Mesenchymal stem cell (in vitro differentiated cells and primary cell): ENCODE measurements at regions not wholly inside any gene's neighbourhood (a gene's known extent, or its start where the extent isn't known, plus 50 kb on each side); places are given as distances from the start of the nearest gene placed in this dataset.

ENCODE experiments used
- DNase-seq: peaks from one replicate; pipeline ENCODE4 v3.0.0-alpha.2; 2013
- H2AFZ ChIP-seq: one replicate; pipeline ENCODE4 v1.6.1; 2013; ENCODE audit warnings: low read depth, mild to moderate bottlenecking, control low read depth, inconsistent platforms, low read length, moderate library complexity
- H2AK5ac ChIP-seq: 2 replicates; pipeline ENCODE4 v1.6.1; 2013; ENCODE audit warnings: low read length, moderate library complexity, mild to moderate bottlenecking, inconsistent platforms; ENCODE audit not compliant: severe bottlenecking
- H2BK120ac ChIP-seq: one replicate; pipeline ENCODE4 v1.6.1; 2013; ENCODE audit warnings: low read depth, mild to moderate bottlenecking, inconsistent platforms, low read length, moderate library complexity
- H2BK12ac ChIP-seq, 2 experiments: one replicate each; pipeline ENCODE4 v1.6.1; 2013; ENCODE audit warnings: inconsistent platforms in 2 of 2, low read length in 2 of 2, mild to moderate bottlenecking in 2 of 2, moderate library complexity in 2 of 2, control low read depth in 1 of 2
- H2BK15ac ChIP-seq: one replicate; pipeline ENCODE4 v1.6.1; 2013; ENCODE audit warnings: mild to moderate bottlenecking, low read depth, inconsistent platforms; ENCODE audit not compliant: poor library complexity, severe bottlenecking
- H2BK5ac ChIP-seq: 2 replicates; pipeline ENCODE4 v1.6.1; 2013; ENCODE audit warnings: low read depth, mild to moderate bottlenecking, low read length, control low read depth, inconsistent platforms; ENCODE audit not compliant: poor library complexity, severe bottlenecking
- H3K14ac ChIP-seq, 2 experiments: one replicate each; pipeline ENCODE4 v1.6.1; 2013; ENCODE audit warnings: inconsistent platforms in 2 of 2, low read length in 2 of 2, control low read depth in 1 of 2, mild to moderate bottlenecking in 1 of 2, moderate library complexity in 1 of 2
- H3K18ac ChIP-seq, 2 experiments: one replicate each; pipeline ENCODE4 v1.6.1; 2013; ENCODE audit warnings: inconsistent platforms in 2 of 2, low read length in 2 of 2, control low read depth in 1 of 2, low read depth in 1 of 2, mild to moderate bottlenecking in 1 of 2
- H3K23ac ChIP-seq, 2 experiments: one replicate each; pipeline ENCODE4 v1.6.1; 2013; ENCODE audit warnings: inconsistent platforms in 2 of 2, low read length in 2 of 2, mild to moderate bottlenecking in 2 of 2, moderate library complexity in 2 of 2, control low read depth in 1 of 2
- H3K27ac ChIP-seq: 2 replicates; pipeline ENCODE4 v1.5.1; 2013; ENCODE audit warnings: mild to moderate bottlenecking, moderate library complexity, low read length, control low read depth, inconsistent platforms; ENCODE audit not compliant: poor library complexity, severe bottlenecking
- H3K27me3 ChIP-seq, 2 experiments: 2 replicates each; pipeline versions ENCODE4 v1.6.1 to v1.7.0; 2013; ENCODE audit warnings: low read length in 2 of 2, mild to moderate bottlenecking in 2 of 2, moderate library complexity in 2 of 2, control low read depth in 1 of 2, inconsistent platforms in 1 of 2; ENCODE audit not compliant: control insufficient read depth in 1 of 2, insufficient read depth in 1 of 2
- H3K36me3 ChIP-seq, 2 experiments: 2 replicates each; pipeline versions ENCODE4 v1.6.1 to v1.7.0; 2013; ENCODE audit warnings: low read length in 2 of 2, control low read depth in 1 of 2, inconsistent platforms in 1 of 2, low read depth in 1 of 2, mild to moderate bottlenecking in 1 of 2; ENCODE audit not compliant: insufficient read depth in 2 of 2, control insufficient read depth in 1 of 2
- H3K4ac ChIP-seq, 2 experiments: one replicate each; pipeline ENCODE4 v1.6.1; 2013; ENCODE audit warnings: inconsistent platforms in 2 of 2, low read length in 2 of 2, mild to moderate bottlenecking in 2 of 2, moderate library complexity in 2 of 2, control low read depth in 1 of 2, low read depth in 1 of 2
- H3K4me1 ChIP-seq: 2 replicates; pipeline ENCODE4 v1.6.1; 2013; ENCODE audit warnings: low read depth, low read length, control low read depth; ENCODE audit not compliant: control insufficient read depth, insufficient read depth
- H3K4me2 ChIP-seq: 2 replicates; pipeline ENCODE4 v1.6.1; 2013; ENCODE audit warnings: low read length, mild to moderate bottlenecking, inconsistent platforms; ENCODE audit not compliant: poor library complexity, severe bottlenecking
- H3K4me3 ChIP-seq, 2 experiments: 2 replicates each; pipeline versions ENCODE4 v1.5.1 to v1.7.0; 2013; ENCODE audit warnings: low read length in 2 of 2, mild to moderate bottlenecking in 2 of 2, control low read depth in 1 of 2, low read depth in 1 of 2; ENCODE audit not compliant: insufficient read depth in 1 of 2
- H3K79me1 ChIP-seq: replicated peaks from 2 replicates; pipeline ENCODE4 v1.6.1; 2013; ENCODE audit warnings: mild to moderate bottlenecking, control low read depth, low read length, inconsistent platforms; ENCODE audit not compliant: poor library complexity, severe bottlenecking
- H3K9ac ChIP-seq: 2 replicates; pipeline ENCODE4 v1.7.0; 2013; ENCODE audit warnings: mild to moderate bottlenecking, low read length, moderate library complexity
- H3K9me3 ChIP-seq: 2 replicates; pipeline ENCODE4 v1.7.0; 2013; ENCODE audit warnings: mild to moderate bottlenecking, low read length; ENCODE audit not compliant: control insufficient read depth
- H4K8ac ChIP-seq: one replicate; pipeline ENCODE4 v1.6.1; 2013; ENCODE audit warnings: inconsistent platforms, mild to moderate bottlenecking, low read length, moderate library complexity
- H4K91ac ChIP-seq: one replicate; pipeline ENCODE4 v1.6.1; 2013; ENCODE audit warnings: mild to moderate bottlenecking, low read length, inconsistent platforms
- WGBS: methylation state at CpG from one replicate; pipeline ENCODE4 v1.1.7; 2013; ENCODE audit warnings: mixed read lengths; 5-methylcytosine and 5-hydroxymethylcytosine counted together

- no peak overlapping the region for H2BK15ac ChIP-seq
- no peak overlapping the region for H3K9ac ChIP-seq
- no peak overlapping the region for H2AK5ac ChIP-seq
- H3K4me1 ChIP-seq = no peaks in the 10 kb centered on the region
- no peak overlapping the region for H2BK12ac ChIP-seq
- H3K27ac ChIP-seq = no peak overlapping the region
- H3K23ac ChIP-seq = no peak overlapping the region
- no peak overlapping the region for H2BK120ac ChIP-seq
- no peak overlapping the region for H2BK5ac ChIP-seq
- no peak overlapping the region for H4K91ac ChIP-seq
- H3K14ac ChIP-seq = no peak overlapping the region
- peaks cover 7% of the 10 kb centered on the region for H3K9me3 ChIP-seq
- H3K36me3 ChIP-seq = no peaks in the 10 kb centered on the region
- H4K8ac ChIP-seq = no peak overlapping the region
- H3K27me3 ChIP-seq = no peaks in the 10 kb centered on the region
- no peak overlapping the region for H3K4me2 ChIP-seq
- H3K18ac ChIP-seq = no peak overlapping the region
- WGBS = no CpG with 5 or more reads among the region's 2 CpGs
- H3K4ac ChIP-seq = no peak overlapping the region
- DNase-seq = no peak
- H3K4me3 ChIP-seq = no peak overlapping the region
- no peaks in the 10 kb centered on the region for H3K79me1 ChIP-seq
- no peak overlapping the region for H2AFZ ChIP-seq
These were observed 484.0 kb upstream of the IZUMO3 start for GRCh38 chr9:25029743-25030142.

GRCh38 chr9:25025686-25026085, 480.0 kb upstream of the IZUMO3 start:
- no peaks in the 10 kb centered on the region for H3K36me3 ChIP-seq
- no peak overlapping the region for H4K91ac ChIP-seq
- no peak overlapping the region for H3K18ac ChIP-seq
- no peak overlapping the region for H3K27ac ChIP-seq
- H3K4me3 ChIP-seq = no peak overlapping the region
- H4K8ac ChIP-seq = no peak overlapping the region
- no peak overlapping the region for H2BK15ac ChIP-seq
- H3K4ac ChIP-seq = no peak overlapping the region
- DNase-seq = no peak
- H3K4me2 ChIP-seq = no peak overlapping the region
- no peak overlapping the region for H3K14ac ChIP-seq
- no peak overlapping the region for H3K23ac ChIP-seq
- 76% methylated on average over 9 of the region's 9 CpGs for WGBS
- no peak overlapping the region for H2BK120ac ChIP-seq
- H2BK12ac ChIP-seq = no peak overlapping the region
- no peak overlapping the region for H2AFZ ChIP-seq
- peaks cover 22% of the 10 kb centered on the region for H3K9me3 ChIP-seq
- no peak overlapping the region for H2BK5ac ChIP-seq
- H2AK5ac ChIP-seq = no peak overlapping the region
- H3K9ac ChIP-seq = no peak overlapping the region
- H3K79me1 ChIP-seq = no peaks in the 10 kb centered on the region
- no peaks in the 10 kb centered on the region for H3K4me1 ChIP-seq
- H3K27me3 ChIP-seq = no peaks in the 10 kb centered on the region

- Histone ChIP-seq H4K8ac (no peak overlapping the region), H3K4me2 (no peak overlapping the region), H3K23ac (no peak overlapping the region), H3K14ac (no peak overlapping the region), H2BK12ac (no peak overlapping the region), H3K9ac (no peak overlapping the region), H3K27me3 (no peaks in the 10 kb centered on the region), H3K27ac (no peak overlapping the region), H4K91ac (no peak overlapping the region), H2BK15ac (no peak overlapping the region), H3K4ac (no peak overlapping the region), H3K4me1 (no peaks in the 10 kb centered on the region), H2AK5ac (no peak overlapping the region), H3K79me1 (no peaks in the 10 kb centered on the region), H2BK5ac (no peak overlapping the region), H3K36me3 (no peaks in the 10 kb centered on the region), H3K4me3 (no peak overlapping the region), H2BK120ac (no peak overlapping the region), H2AFZ (no peak overlapping the region), H3K18ac (no peak overlapping the region), H3K9me3 (peaks cover 22% of the 10 kb centered on the region)
- DNase-seq = no peak
- 69% methylated on average over 4 of the region's 5 CpGs for WGBS
These were observed 479.5 kb upstream of the IZUMO3 start for GRCh38 chr9:25025156-25025555.

- no peak overlapping the region for H2BK5ac ChIP-seq
- H3K79me1 ChIP-seq = no peaks in the 10 kb centered on the region
- no peak for DNase-seq
- no peak overlapping the region for H3K4me2 ChIP-seq
- no peak overlapping the region for H2BK12ac ChIP-seq
- no peak overlapping the region for H4K91ac ChIP-seq
- no peak overlapping the region for H3K9ac ChIP-seq
- no peak overlapping the region for H3K23ac ChIP-seq
- H3K27me3 ChIP-seq = no peaks in the 10 kb centered on the region
- peaks cover 8% of the 10 kb centered on the region for H3K9me3 ChIP-seq
- no peaks in the 10 kb centered on the region for H3K36me3 ChIP-seq
- H3K27ac ChIP-seq = no peak overlapping the region
- H3K18ac ChIP-seq = no peak overlapping the region
- no peak overlapping the region for H2AFZ ChIP-seq
- H4K8ac ChIP-seq = no peak overlapping the region
- H2BK120ac ChIP-seq = no peak overlapping the region
- no CpG with 5 or more reads among the region's 1 CpG for WGBS
- no peaks in the 10 kb centered on the region for H3K4me1 ChIP-seq
- no peak overlapping the region for H2AK5ac ChIP-seq
- no peak overlapping the region for H2BK15ac ChIP-seq
- H3K14ac ChIP-seq = no peak overlapping the region
- no peak overlapping the region for H3K4ac ChIP-seq
- no peak overlapping the region for H3K4me3 ChIP-seq
These were observed 472.1 kb upstream of the IZUMO3 start for GRCh38 chr9:25017779-25018178.
